HCT116 (cell line): ENCODE measurements at regions not wholly inside any gene's neighbourhood (a gene's known extent, or its start where the extent isn't known, plus 50 kb on each side); places are given as distances from the start of the nearest gene placed in this dataset.

ENCODE experiments used
- ATAC-seq: fragments of 200-7000 bp; cut with Tn5 transposase; 2 replicates; pipeline ENCODE4 v1.9.1; 2020; ENCODE audit warnings: mild to moderate bottlenecking, moderate library complexity
- BruUV-seq: library from RNA; stranded (reverse); fragments of 400-500 nt; replicated peaks from 2 replicates; lab custom pipeline; 2021; lab: Mats Ljungman, UMichigan
- CTCF ChIA-PET: fragments of 300-600 bp; sonication (Branson Sonifier 250); formaldehyde crosslinking; loops from one replicate; lab custom pipeline; 2021; ENCODE audit warnings: antibody characterized with exemption; lab: Charles Lee
- POLR2A ChIA-PET: fragments of 300-600, 350-600 bp; sonication (Branson Sonifier 250); formaldehyde crosslinking; loops from one replicate; lab custom pipeline; 2021; ENCODE audit warnings: antibody characterized with exemption; lab: Charles Lee
- RAD21 ChIA-PET, 2 experiments: fragments of 300-600 bp; sonication (Branson Sonifier 250); formaldehyde crosslinking; loops; one replicate each; lab custom pipeline; 2023; ENCODE audit warnings: low total read pairs in 2 of 2; ENCODE audit not compliant: uncharacterized antibody in 2 of 2, unreplicated experiment in 2 of 2, low non-redundant PET in 1 of 2; lab: Charles Lee
- DNase-seq: peaks from one replicate; pipeline ENCODE4 v3.0.0-alpha.2; 2010; ENCODE audit warnings: low read depth, low spot score
- H2AFZ ChIP-seq: fragments of 200-600 bp; shearing (Covaris generic), sonication (generic); 2 replicates; pipeline ENCODE4 v1.6.1; 2017; ENCODE audit warnings: low read depth, mixed run types, mixed read lengths, antibody characterized with exemption, low read length; ENCODE audit not compliant: poor library complexity, severe bottlenecking
- H3K27ac ChIP-seq: 2 replicates; pipeline ENCODE4 v1.5.1; 2012; ENCODE audit warnings: low read depth, low read length
- H3K27me3 ChIP-seq: fragments of 200-600 bp; sonication (generic); 2 replicates; pipeline ENCODE4 v1.6.1; 2016; ENCODE audit warnings: mixed run types, low read length, mixed read lengths; ENCODE audit not compliant: insufficient read depth
- H3K36me3 ChIP-seq, 2 experiments: fragments of 200-500 bp in 1 of 2; fragments of 200-600 bp in 1 of 2; sonication (Bioruptor generic) in 1 of 2; sonication (generic) in 1 of 2; 2 replicates each; pipeline versions ENCODE4 v1.5.1 to v1.6.1; 2014 to 2016; ENCODE audit warnings: low read length in 2 of 2, inconsistent platforms in 1 of 2, mixed read lengths in 1 of 2, mixed run types in 1 of 2; ENCODE audit not compliant: insufficient read depth in 2 of 2, control insufficient read depth in 1 of 2
- H3K4me1 ChIP-seq, 2 experiments: fragments of 200-600 bp in 1 of 2; sonication (generic) in 1 of 2; 2 replicates each; pipeline versions ENCODE4 v1.5.1 to v1.6.1; 2012 to 2017; ENCODE audit warnings: low read length in 2 of 2, inconsistent platforms in 1 of 2, mild to moderate bottlenecking in 1 of 2, mixed read lengths in 1 of 2, mixed run types in 1 of 2, moderate library complexity in 1 of 2; ENCODE audit not compliant: insufficient read depth in 2 of 2, control insufficient read depth in 1 of 2
- H3K4me2 ChIP-seq: fragments of 200-600 bp; sonication (generic); 2 replicates; pipeline ENCODE4 v1.6.1; 2017; ENCODE audit warnings: mixed run types, low read length, mixed read lengths
- H3K4me3 ChIP-seq, 2 experiments: fragments of 200-600 bp in 1 of 2; sonication (generic) in 1 of 2; replicated peaks in 1 of 2; 2 replicates each; pipeline ENCODE4 v1.5.1; 2011 to 2016; ENCODE audit warnings: low read length in 2 of 2, control low read depth in 1 of 2, low read depth in 1 of 2, mild to moderate bottlenecking in 1 of 2, mixed read lengths in 1 of 2, mixed run types in 1 of 2
- H3K79me2 ChIP-seq: fragments of 200-600 bp; sonication (generic); 2 replicates; pipeline ENCODE4 v1.6.1; 2017; ENCODE audit warnings: mild to moderate bottlenecking, mixed run types, low read length, moderate library complexity, mixed read lengths; ENCODE audit not compliant: insufficient read depth
- H3K9ac ChIP-seq: fragments of 200-600 bp; sonication (generic); 2 replicates; pipeline ENCODE4 v1.6.1; 2016; ENCODE audit warnings: low read length, mixed read lengths
- H3K9me2 ChIP-seq: fragments of 200-600 bp; sonication (generic), shearing (Covaris generic); 2 replicates; pipeline ENCODE4 v1.6.1; 2017; ENCODE audit warnings: mixed run types, mild to moderate bottlenecking, moderate library complexity; ENCODE audit not compliant: insufficient read depth
- H3K9me3 ChIP-seq, 2 experiments: fragments of 200-500 bp in 1 of 2; fragments of 200-600 bp in 1 of 2; sonication (Bioruptor generic) in 1 of 2; sonication (generic) in 1 of 2; 2 replicates each; pipeline ENCODE4 v1.6.1; 2014 to 2017; ENCODE audit warnings: low read length in 2 of 2, mixed read lengths in 2 of 2, inconsistent platforms in 1 of 2, low read depth in 1 of 2, mild to moderate bottlenecking in 1 of 2, mixed run types in 1 of 2, moderate library complexity in 1 of 2; ENCODE audit not compliant: control insufficient read depth in 1 of 2, insufficient read depth in 1 of 2
- H4K20me1 ChIP-seq: fragments of 200-600 bp; sonication (generic), shearing (Covaris generic); 2 replicates; pipeline ENCODE4 v1.6.1; 2017; ENCODE audit warnings: mixed run types, mild to moderate bottlenecking, moderate library complexity; ENCODE audit not compliant: insufficient read depth
- EZH2 ChIP-seq: fragments of 200-600 bp; sonication (generic); IDR thresholded peaks from 2 replicates; pipeline ENCODE4 v1.6.1; 2017; ENCODE audit warnings: antibody characterized with exemption, mixed run types
- EZH2phosphoT487 ChIP-seq: fragments of 200-600 bp; IDR thresholded peaks from 2 replicates; pipeline ENCODE4 v1.6.1; 2018; ENCODE audit warnings: antibody characterized with exemption, borderline replicate concordance
- FOSL1 ChIP-seq: IDR thresholded peaks from 2 replicates; pipeline ENCODE4 v1.6.1; 2012; ENCODE audit warnings: low read depth
- JUND ChIP-seq: IDR thresholded peaks from 2 replicates; pipeline ENCODE4 v1.6.1; 2012
- MAX ChIP-seq: IDR thresholded peaks from 2 replicates; pipeline ENCODE4 v1.6.1; 2012
- POLR2A ChIP-seq: IDR thresholded peaks from 2 replicates; pipeline ENCODE4 v1.7.0; 2011; ENCODE audit warnings: borderline replicate concordance; ENCODE audit not compliant: insufficient read depth, insufficient read length; ENCODE audit errors: extremely low read depth
- POLR2AphosphoS5 ChIP-seq: IDR thresholded peaks from 2 replicates; pipeline ENCODE4 v1.6.1; 2011; ENCODE audit warnings: mild to moderate bottlenecking, low read depth, low read length, moderate library complexity
- SP1 ChIP-seq: IDR thresholded peaks from 2 replicates; pipeline ENCODE4 v1.6.1; 2012; ENCODE audit warnings: low read depth
- SRF ChIP-seq: IDR thresholded peaks from 2 replicates; pipeline ENCODE4 v1.6.1; 2012; ENCODE audit warnings: low read depth
- YY1 ChIP-seq: IDR thresholded peaks from 2 replicates; pipeline ENCODE4 v1.6.1; 2011; ENCODE audit warnings: low read length, low read depth, moderate library complexity, mild to moderate bottlenecking; ENCODE audit not compliant: insufficient replicate concordance; ENCODE audit errors: extremely low read depth
- ZBTB33 ChIP-seq: IDR thresholded peaks from 2 replicates; pipeline ENCODE4 v1.6.1; 2011; ENCODE audit warnings: mild to moderate bottlenecking, low read length, moderate library complexity; ENCODE audit not compliant: insufficient replicate concordance; ENCODE audit errors: extremely low read depth
- ZNF274 ChIP-seq: fragments of 200-500 bp; sonication (Bioruptor generic); IDR thresholded peaks from 2 replicates; pipeline ENCODE4 v1.6.1; 2014; ENCODE audit warnings: mild to moderate bottlenecking, low read depth, low read length, inconsistent platforms
- intact Hi-C: fragments of 100-400 bp; cut with micrococcal nuclease; formaldehyde crosslinking; loops from 2 replicates; pipeline ENCODE4 v1.10.0; 2022

GRCh38 chr9:105004466-105005090, 76.6 kb upstream of the ABCA1 start:
- POLR2A ChIA-PET: no interaction called here

More at GRCh38 chr9:105004466-105005090, 76.6 kb upstream of the ABCA1 start:
- Histone ChIP-seq H2AFZ (no peak overlapping the region), H3K4me1 (no peaks in the 10 kb centered on the region), H3K9me2 (no peaks in the 10 kb centered on the region), H3K27me3 (no peaks in the 10 kb centered on the region), H3K79me2 (no peaks in the 10 kb centered on the region), H3K4me3 (no peak overlapping the region), H4K20me1 (no peaks in the 10 kb centered on the region), H3K4me2 (no peak overlapping the region), H3K9ac (no peak overlapping the region), H3K36me3 (no peaks in the 10 kb centered on the region), H3K27ac (no peak overlapping the region), H3K9me3 (no peaks in the 10 kb centered on the region)
- no TSS peak for BruUV-seq
- DNase-seq (no peak), ATAC-seq (no peak)
- ChIA-PET RAD21 (no interaction called here), CTCF (no interaction called here)
- intact Hi-C loops: no loop called here
- TF ChIP-seq MAX (no peak), ZNF274 (no peak), EZH2phosphoT487 (no peak), ZBTB33 (no peak), FOSL1 (no peak), SP1 (no peak), POLR2A (no peak), JUND (no peak), SRF (no peak), YY1 (no peak), POLR2AphosphoS5 (no peak), EZH2 (no peak)
